HG02870 (cell line): ENCODE measurements at regions not wholly inside any gene's neighbourhood (a gene's known extent, or its start where the extent isn't known, plus 50 kb on each side); places are given as distances from the start of the nearest gene placed in this dataset.
A peak's percentile ranks its signal among the peaks of the same experiment; 100 is the strongest.

Experiments used
- ATAC-seq: cut with Tn5 transposase; IDR thresholded peaks from one replicate; pipeline ENCODE4 v1.9.1; 2021; ENCODE audit warnings: mild to moderate bottlenecking, moderate library complexity; ENCODE audit not compliant: unreplicated experiment

DNA sequence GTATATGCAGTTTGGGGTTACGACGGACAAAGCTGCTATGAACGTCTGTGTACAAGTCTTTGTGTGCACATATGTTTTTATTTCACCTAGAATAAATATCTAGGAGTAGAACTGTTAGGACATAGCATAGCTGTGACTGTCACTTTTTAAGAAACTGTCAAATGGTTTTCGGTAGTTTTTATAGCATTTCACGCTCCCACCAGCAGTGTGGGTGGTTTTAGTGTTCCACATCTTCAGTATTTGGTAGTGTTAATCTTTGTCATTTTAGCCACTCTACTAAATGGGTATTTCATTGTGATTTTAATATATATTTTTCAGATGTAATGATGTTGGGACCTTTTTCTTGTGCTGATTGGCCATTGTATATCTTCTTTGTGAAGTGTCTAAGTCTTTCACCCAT, 109.1 kb upstream of the BCAT1 start:
- ATAC-seq, result no peak

DNA sequence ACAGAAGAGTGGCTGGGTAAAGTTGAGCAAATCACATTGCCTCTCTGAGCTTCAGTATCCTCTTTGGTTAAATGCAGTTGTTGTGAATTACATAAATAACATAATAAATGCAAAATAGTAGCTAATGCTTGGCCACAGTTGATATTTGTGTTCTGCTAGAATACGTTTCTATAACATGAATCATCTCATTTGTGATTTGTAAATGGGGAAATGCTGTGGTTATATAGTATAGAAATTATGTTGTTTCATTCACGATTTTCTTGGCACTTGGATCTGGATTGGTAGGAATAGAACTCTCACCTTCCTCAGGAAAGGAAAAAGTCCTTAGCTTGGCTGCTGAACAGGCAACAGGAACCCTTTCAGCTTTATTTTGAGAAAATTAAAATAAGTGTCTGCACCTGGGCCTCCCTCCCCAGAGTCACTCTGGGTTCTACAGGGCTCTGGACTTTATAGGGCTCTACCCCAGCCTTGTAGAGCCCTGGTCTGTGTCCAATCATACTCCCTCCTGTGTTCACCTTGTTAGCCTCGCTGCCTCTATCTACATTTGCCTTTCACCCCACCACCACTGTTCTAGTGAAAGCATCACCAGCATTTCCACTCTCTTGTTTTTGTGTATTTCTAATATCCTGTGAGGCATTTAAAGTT, 107.7 kb upstream of the BCAT1 start:
- ATAC-seq, result no peak

DNA sequence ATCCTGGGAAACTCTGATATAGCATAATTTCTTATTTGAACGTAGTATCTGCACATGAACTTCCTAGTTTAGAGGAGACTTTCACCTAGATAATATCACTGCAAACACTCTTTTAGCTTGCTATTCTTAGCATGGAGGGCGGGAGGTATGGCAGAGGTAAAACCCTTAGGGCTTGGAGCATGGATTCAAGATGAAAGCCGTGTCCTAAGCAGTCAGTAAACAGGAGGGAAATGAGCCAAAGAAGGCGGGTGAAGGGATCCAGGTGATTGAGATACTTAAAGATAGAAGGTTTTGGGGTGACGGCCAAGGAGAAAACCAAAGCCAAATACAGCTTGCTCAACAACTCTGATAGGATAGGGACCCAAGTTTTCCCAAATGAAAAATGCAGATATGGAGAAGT, 107.1 kb upstream of the BCAT1 start:
- no peak for ATAC-seq

DNA sequence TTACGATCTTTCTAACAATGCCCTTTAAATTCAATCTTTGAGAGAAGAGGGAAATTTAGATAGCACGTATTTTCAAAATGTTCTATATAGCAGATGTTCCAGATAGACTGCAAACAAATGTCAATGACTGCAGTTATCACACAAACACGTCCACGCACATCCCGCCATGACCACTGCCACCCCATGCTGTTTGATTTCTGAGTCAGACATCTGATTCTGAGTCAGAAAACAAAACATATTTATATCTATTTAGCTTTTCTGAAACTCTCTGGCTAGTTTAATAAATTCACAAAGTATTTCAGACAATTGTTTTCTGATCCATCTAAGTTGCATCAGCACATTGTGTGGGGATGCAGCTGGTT, 105.9 kb upstream of the BCAT1 start:
- ATAC-seq, result peak; percentile 34

DNA sequence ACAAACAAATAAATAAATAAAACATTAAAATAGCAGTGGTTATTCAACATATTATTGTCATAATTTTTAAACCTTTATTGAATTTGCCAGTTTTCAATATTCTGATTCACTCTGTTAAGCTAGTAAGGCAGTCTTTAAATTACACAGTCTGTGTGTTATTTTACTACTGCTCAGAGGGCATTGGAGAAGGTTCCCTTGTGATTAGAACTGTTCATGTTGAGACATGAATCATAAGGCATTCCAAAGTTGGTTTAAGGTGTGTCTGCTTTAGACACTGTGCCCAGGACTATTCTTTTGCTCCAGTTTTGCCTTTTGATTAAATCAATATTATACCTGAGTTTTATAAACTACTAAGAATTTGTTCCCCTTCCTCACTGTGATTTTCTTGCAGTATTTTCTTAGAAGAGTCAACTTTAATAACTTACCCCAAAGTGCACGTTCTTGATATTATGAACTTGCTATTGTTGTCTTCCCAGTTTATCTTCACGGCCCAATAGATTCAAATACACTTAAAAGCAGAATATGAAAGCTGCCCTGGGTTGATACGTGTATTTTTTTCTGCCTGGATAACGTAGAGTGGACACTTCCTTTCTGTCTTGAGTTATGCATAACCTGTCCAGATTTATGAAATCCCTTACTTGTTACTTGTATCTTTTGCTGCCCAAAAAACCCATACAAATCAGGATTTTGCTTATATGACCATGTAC, 105.3 kb upstream of the BCAT1 start:
- no peak for ATAC-seq

DNA sequence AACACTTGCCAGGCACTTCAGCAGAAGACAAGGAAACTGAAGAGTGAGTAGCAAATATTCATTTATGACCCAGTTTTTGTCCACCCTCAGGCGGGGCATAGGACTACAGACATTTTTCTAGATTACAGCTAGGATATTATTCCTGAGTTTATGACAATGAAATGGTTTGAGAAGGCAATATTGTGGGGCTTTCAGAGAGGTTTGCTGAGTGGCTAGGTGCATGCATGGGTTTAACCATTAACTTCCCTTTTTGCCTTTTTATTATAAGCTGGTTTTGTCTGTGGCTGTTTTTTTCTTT, 104.0 kb upstream of the BCAT1 start:
- ATAC-seq, result no peak

DNA sequence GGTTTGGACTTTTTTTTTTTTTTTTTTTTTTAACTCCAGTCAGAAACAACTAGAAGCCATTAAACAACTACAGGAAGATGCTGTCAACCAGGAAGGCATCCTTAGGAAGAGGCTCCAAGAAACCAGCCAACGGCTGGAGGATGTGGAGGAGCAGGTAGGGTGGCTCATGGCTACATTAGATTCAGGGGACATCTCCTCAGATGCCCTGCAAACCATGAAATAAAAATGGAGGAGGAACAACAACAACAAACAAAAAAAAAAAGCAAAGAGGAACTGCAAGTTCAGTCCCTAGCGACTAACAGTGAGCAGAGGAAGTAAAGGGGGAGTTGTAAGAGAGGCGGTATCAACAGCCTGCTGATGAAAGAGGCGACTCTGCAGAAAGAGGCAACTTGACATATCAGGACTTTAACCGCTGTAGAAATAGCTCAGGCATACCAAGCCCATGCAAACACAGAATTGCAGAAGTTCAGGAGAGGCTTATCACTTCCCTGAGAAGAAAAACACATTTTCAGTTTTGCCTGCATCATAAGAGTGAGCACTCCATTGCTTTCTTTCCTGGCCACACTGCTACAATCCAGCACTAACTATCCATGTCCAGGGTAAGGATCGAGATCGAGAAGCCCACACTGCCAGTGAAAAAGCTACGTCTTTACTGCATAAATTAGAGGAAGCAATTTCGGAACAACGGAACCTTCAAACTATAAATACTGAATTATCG, 103.5 kb upstream of the BCAT1 start:
- peak; percentile 70 for ATAC-seq

DNA sequence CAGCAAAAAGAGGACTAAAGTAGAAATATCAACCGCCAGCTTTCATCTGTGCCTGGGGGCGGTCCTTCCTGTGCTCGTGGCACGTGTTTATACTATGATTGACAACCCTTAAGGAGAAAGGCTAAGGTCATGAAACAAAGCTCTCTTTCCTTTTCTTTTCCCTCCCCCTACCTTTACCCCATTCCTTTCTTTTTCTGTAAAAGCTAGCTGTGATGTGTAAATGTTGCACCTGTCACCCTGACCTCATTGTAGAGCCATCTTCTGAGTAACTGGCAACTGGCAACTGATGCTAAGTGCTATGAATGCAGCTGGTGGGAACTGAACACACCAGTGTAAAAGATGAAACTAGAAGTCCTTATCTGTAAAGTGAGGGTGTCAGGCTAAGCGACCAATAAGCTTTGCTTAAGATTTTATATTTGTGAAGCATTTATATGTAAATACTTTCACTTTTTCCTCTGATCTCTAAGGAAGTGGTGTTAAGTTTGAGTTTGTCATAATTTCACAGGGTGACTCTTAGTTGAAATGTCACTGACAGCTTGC, 102.8 kb upstream of the BCAT1 start:
- peak; percentile 46 for ATAC-seq

DNA sequence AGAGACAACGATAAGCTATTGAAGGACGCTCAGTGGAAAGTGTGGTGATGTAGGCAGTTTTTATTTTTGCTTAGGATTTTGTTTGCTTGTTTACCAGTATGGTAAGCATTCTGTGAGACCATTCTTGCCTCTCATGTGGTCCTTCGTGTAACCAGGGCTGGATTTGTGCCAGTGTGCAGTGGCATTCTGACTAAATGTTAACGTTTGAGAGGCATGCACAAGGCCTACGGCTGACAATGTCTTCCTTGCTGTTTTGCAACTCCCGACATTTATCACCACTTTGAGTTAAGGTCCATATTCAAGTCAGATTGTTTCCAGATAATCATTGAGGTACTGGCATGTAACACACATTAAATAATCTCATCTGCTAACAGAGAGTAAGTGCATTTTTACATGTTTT, 102.3 kb upstream of the BCAT1 start:
- no peak for ATAC-seq

DNA sequence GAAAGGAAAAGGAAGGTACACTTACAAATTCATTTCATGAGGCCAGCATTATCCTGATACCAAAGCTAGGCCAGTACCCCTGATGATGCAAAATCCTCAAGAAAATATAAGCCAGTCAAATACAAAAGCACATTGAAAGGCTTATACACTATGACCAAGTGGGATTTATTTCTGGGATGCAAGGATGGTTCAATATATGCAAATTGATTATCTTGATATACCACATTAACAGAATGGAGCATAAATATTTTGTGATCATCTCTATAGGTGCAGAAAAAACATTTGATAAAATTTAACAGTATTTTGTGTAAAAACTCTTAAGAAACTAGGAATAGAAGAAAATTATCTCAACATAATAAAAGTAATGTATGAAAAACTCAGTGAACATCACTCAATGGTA, 97.0 kb upstream of the BCAT1 start:
- ATAC-seq, result no peak

DNA sequence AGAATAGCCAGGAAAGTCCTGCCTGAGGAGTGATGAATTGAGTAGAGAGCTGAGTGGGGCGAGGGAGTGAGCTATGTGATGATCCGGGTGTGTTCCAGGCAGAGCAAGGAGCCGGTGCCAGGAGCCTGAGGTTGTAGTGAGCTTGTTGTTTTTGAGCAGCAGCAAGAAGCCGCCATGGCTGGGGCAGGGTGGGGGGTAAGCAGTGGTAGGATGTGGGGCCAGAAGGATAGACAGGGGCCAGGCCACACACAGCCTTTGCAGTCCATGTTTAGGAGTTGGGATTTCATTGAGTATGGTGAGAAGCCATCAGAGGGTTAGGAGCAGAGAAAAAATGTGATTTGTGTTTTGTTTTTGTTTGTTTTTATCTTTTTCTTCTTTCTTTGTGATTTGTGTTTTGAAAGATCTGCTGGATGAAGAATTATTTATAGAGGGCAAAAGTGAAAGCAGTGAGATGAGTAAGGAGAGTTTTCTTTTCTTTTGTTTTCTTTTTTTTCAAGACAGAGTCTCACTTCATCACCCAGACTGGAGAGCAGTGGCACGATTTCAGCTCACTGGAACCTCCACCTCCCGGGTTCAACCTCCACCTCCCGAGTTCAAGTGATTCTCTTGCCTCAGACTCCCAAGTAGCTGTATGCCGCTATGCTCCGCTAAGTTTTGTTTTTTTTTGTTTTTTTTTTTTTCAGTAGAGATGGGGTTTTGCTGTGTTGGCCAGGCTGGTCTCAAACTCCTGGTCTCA, 92.3 kb upstream of the BCAT1 start:
- peak; percentile 88 for ATAC-seq

DNA sequence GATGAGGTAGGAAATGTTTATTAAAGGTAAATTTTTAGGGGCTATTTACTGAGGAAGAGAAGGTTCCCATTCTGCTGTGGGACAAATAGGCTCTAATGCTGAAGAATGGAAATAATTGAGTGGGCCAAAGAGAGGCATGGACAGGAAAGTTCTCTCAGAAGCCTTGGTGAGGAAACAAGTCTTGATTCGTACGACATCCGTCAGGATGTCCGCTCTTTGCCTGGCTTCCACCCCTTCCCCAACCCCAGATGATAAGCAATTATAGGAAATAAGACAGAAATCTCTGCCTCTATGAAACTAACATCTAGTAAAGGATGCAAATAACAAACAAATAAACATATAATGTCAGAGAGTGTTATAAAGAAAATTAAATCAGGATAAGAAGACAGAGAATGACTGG, 91.7 kb upstream of the BCAT1 start:
- ATAC-seq, result no peak

DNA sequence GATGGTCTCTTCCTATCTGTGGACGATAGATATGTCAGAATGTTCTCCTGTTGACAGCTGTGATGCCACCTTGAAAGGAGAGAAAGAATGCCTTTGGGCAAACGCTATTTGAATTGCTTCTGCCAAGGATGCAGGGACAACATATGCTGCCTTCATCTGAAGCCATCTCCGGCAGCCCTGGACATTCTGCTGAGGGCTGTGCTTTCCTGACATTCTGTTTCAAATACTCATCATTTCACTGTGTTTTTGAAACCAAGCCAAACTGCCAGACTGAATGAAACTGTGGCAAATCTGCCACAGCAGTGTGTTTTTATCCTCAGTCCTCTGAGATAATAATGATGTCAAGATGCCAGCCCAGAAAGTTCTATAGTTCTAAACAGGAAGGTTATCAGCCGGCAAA, 85.8 kb upstream of the BCAT1 start:
- ATAC-seq, result no peak

DNA sequence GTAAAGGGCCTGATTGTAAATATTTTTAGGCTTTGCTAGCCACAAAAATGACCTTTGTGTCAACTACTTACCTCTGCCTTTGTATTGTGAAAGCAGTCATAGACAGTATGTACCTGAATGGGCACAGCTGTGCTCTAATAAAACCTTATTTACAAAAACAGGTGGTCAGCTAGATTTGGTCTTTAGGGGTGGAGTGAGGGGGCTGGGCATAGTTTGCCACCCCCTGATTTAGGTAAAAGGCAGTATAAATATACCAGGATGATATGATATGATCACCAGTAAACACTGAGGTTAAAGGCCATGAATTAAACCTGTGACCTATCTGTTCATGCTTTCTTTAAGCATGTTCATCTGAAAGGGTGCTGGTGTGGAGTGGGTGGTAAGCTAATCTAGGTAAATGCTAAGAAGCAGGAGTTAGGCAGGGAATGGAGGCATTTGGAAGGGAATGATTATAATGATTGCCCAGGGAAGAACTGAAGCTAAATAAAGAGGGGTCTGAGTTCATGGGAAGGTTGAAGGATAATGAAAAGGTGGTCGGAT, 77.1 kb upstream of the BCAT1 start:
- no peak for ATAC-seq

DNA sequence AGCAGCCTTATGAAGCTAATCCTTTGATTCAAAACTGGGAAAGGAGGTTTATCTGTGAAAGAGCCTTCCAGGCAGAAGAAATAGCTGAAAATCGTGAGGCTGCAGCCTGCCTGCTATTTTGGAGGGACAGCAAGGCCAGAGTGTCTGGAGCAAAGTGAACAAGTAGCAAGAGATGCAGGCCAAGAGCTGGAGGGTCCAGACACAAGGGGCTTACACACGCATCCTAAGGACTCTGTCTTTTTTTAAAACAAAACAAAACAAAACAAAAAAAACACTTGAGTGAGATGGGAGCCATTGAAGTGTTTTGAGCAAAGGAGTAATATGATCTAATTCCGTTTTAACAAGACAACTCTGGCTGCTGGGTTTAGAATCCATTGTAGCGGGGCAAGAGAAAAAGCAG, 76.4 kb upstream of the BCAT1 start:
- no peak for ATAC-seq

DNA sequence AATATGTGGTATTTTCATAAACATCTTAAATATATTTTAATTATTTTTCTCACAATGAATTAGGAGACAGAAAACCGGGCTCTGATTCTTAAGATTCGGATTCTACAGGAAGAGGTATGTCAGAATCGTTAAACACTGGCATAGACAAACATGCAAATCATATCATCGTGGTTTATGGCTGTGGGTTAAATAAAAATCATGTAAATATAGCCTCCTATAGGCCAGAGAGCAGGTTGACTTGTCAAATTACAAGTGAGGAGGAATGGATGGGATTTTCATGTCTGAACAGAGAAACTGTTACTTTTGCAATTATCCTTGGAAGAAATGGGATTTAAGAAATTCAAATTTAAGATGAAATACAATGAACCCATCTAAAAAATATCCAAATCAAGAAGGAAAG, 74.9 kb upstream of the BCAT1 start:
- ATAC-seq, result no peak

DNA sequence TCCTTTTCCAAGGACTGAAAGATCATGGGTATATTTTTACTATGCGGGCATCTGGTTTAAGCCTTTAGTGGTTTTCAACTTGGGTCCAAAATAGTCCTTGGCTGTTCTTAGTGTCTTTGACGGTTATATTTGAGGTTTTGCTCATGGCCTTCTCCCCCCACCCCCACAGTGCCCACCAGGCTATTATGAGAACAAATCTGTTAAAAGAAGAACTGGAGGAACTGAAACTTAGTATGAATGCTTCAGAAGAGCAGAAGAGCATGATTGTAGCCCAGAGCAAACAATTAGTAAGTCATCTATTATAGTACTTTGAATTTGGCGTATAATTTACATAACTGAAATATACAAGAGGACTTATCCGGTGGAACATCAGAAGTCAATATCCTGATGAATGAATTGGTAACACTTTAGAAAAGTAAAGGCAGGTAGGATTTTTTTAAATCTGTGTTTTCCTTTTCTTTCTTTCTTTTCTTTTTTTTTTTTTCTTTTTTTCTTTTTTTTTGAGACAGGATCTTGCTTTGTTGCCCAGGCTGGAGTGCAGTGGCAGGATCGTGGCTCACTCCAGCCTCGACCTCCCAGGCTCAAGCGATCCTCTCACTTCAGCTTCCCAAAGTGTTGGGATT, 71.8 kb upstream of the BCAT1 start:
- peak; percentile 93 for ATAC-seq

DNA sequence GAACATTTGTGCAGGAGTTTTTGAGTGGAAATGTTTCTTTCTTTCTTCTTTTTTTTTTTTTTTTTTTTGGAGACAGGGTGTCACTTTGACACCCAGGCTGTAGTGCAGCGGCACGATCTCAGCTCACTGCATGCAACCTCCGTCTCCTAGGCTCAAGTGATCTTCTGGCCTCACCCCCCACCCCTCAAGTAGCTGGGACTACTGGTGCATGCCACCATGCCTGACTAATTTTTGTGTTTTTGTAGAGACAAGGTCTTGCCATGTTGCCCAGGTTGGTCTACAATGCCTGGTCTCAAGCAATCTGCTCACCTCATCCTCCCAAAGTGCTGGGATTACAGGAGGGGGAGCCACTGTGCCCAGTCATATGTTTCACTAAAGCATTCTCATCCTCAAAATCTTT, 69.2 kb upstream of the BCAT1 start:
- no peak for ATAC-seq

DNA sequence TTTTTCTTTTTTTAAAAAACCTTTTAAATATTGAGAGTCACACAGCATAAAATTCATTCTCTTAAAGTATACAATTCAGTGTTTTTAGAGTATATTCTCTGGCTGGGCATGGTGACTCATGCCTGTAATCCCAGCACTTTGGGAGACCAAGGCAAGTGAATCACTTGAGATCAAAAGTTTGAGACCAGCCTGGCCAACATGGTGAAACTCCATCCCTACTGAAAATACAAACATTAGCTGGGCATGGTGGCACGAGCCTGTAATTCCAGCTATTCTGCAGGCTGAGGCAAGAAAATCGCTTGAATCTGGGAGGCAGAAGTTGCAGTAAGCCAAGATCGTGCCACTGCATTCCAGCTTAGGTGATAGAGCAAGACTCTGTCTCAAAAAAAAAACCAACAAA, 68.4 kb upstream of the BCAT1 start:
- ATAC-seq, result no peak

DNA sequence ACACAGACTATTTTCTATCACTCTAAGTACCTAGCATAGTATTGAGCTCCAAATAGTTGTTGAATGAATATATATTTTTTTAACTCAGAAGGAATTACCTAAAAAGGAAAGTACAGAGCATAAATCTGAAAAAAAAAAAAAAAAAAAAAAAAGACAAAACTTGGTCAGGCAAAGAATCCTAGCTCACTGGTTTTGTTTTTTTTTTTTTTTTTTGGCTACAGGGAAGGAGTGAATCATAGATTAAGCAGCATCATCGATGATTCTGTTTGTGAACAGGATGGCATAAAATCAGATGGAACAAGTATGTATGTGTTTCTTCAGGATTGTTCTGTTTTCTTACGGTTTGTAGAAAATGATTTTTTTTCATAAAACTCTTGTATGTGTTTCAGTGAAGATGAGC, 66.1 kb upstream of the BCAT1 start:
- ATAC-seq, result no peak

DNA sequence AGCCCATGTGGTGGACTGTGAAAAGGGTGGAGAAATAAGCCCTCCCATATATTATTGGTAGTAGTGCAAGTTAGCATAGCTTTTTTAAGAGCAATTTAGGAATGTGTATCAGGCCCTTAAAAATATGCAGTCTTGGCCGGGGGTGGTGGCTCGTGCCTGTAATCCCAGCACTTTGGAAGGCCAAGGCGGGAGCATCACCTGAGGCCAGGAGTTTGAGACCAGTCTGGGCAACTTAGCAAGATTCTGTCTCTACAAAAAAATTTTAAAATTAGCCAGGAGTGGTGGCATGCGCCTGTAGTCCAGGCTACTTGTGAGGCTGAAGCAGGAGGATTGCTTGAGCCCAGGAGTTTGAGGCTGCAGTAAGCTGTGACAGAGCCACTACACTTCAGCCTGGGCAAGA, 64.2 kb upstream of the BCAT1 start:
- ATAC-seq, result no peak
